Lower leg skin (tissue), 3 donors: ENCODE measurements at regions not wholly inside any gene's neighbourhood (a gene's known extent, or its start where the extent isn't known, plus 50 kb on each side); places are given as distances from the start of the nearest gene placed in this dataset.

Experiments used
- CTCF ChIP-seq, 3 donors: fragments of 450-650 bp; IDR thresholded peaks; one replicate each; pipeline ENCODE4 v1.5.1; 2016; ENCODE audit warnings: antibody characterized with exemption in 3 of 3, mild to moderate bottlenecking in 3 of 3, moderate library complexity in 2 of 3
- POLR2A ChIP-seq, 2 donors: fragments of 450-650 bp; IDR thresholded peaks; one replicate each; pipeline ENCODE4 v1.6.1; 2016 to 2017; ENCODE audit warnings: antibody characterized with exemption in 2 of 2, mild to moderate bottlenecking in 1 of 2, moderate library complexity in 1 of 2

GRCh38 chr22:22983123-22983522 is 87.2 kb upstream of the GNAZ start:
- no peak for TF ChIP-seq CTCF (IDR thresholded peaks at IDR 0.05)
- TF ChIP-seq POLR2A (IDR thresholded peaks at IDR 0.05): no peak
